GM19438 (cell line): ENCODE measurements at regions not wholly inside any gene's neighbourhood (a gene's known extent, or its start where the extent isn't known, plus 50 kb on each side); places are given as distances from the start of the nearest gene placed in this dataset.

Experiments
- ATAC-seq: cut with Tn5 transposase; IDR thresholded peaks from one replicate; pipeline ENCODE4 v1.9.1; 2021; ENCODE audit warnings: low read depth; ENCODE audit not compliant: unreplicated experiment

- ATAC-seq, result no peak
Measured at GRCh38 chr15:92304223-92304975, 89.3 kb upstream of the ST8SIA2 start.

GRCh38 chr15:92305343-92305742 lies 88.3 kb upstream of the ST8SIA2 start:
- no peak for ATAC-seq

- ATAC-seq, result no peak
Measured at GRCh38 chr15:92306663-92307062, 87.0 kb upstream of the ST8SIA2 start.

- ATAC-seq, result no peak
Measured at GRCh38 chr15:92315144-92315543, 78.5 kb upstream of the ST8SIA2 start.

GRCh38 chr15:92315595-92316211 lies 78.0 kb upstream of the ST8SIA2 start:
- ATAC-seq, result no peak

- ATAC-seq, result no peak
Measured at GRCh38 chr15:92316586-92317295, 76.9 kb upstream of the ST8SIA2 start.

GRCh38 chr15:92320012-92320699 lies 73.5 kb upstream of the ST8SIA2 start:
- no peak for ATAC-seq

GRCh38 chr15:92322566-92323355 lies 70.9 kb upstream of the ST8SIA2 start:
- ATAC-seq, result no peak

- no peak for ATAC-seq
Measured at GRCh38 chr15:92323525-92323924, 70.2 kb upstream of the ST8SIA2 start.

GRCh38 chr15:92324101-92324963 lies 69.3 kb upstream of the ST8SIA2 start:
- no peak for ATAC-seq

- ATAC-seq, result no peak
Measured at GRCh38 chr15:92326236-92326635, 67.4 kb upstream of the ST8SIA2 start.

GRCh38 chr15:92327033-92327432 lies 66.6 kb upstream of the ST8SIA2 start:
- ATAC-seq, result no peak

- no peak for ATAC-seq
Measured at GRCh38 chr15:92328207-92328606, 65.5 kb upstream of the ST8SIA2 start.

GRCh38 chr15:92332125-92332899 lies 61.4 kb upstream of the ST8SIA2 start:
- no peak for ATAC-seq

- no peak for ATAC-seq
Measured at GRCh38 chr15:92333709-92334108, 60.0 kb upstream of the ST8SIA2 start.

GRCh38 chr15:92336419-92336987 lies 57.2 kb upstream of the ST8SIA2 start:
- ATAC-seq, result no peak

- no peak for ATAC-seq
Measured at GRCh38 chr15:92339361-92339760, 54.3 kb upstream of the ST8SIA2 start.
